Stimulated activated CD8-positive, alpha-beta memory T cell treated with anti-CD3 and anti-CD28 coated beads, Interleukin-7, amount 100 ng/mL, for 4 hours (primary cell): ENCODE measurements at regions not wholly inside any gene's neighbourhood (a gene's known extent, or its start where the extent isn't known, plus 50 kb on each side); places are given as distances from the start of the nearest gene placed in this dataset.
"Not testable (repeated sequence)": the region's sequence is repeated elsewhere in the genome, so short reads cannot be mapped to it uniquely, and the experiment has no call there.

Experiments used
- DNase-seq, 2 donors: peaks; one replicate each; pipeline ENCODE4 v3.0.0-alpha.2; 2020; ENCODE audit warnings: low read depth in 2 of 2

DNA sequence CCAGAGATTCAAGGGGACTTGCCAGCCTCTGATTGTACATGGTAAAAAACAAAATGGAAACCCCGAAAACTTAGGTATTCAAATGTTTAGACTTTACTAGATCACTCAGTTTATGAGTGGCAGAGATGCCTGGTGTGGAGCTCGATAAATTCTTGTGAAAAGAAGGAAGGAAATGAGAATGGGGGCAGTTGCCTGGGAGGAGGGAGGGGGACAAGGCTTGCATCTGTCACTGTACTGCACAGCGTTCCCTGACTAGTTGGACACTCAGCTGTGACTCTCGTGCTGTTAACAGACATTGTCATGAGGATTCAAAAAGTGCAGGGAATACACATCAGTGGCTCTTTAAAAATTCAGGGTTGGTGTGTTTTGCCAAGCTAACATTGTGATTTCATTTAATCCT is 232.9 kb downstream of the ZIC5 start:
- DNase-seq: no peak

DNA sequence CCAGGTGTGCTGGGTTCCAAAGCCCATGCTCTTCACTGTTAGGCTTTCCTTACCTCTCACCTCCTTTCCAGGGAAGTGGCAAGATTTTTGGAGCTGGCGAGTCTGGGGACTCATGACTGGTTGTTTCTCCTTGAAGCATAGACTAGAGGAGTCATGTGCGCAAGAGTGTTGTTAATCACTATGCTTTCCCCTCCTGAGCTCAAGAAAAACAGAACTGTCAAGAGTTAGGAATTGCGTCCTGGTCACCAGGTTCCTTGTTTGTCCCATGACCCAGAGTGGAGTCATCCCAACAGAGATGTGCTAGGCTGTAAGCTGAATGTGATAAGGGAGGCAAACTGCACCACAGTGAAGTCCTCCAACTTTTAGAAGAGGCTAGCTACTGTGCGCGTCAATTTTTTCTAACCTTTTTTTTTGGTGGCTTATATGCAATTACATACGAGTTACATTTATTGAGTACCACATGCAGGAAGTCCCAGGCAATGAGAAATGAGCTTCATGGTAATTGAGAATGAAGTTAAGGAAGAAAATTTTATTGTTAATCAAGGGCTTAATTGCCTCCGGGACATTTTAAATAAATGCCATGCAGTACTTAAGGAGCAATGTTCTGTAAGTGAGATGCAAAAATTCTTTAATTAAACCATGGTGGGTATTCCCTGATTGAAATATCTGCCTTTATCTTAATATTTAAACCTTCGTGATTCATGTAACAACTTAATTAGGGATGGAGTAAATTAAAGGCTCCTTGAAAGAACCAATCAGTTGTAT is 233.9 kb downstream of the ZIC5 start:
- DNase-seq: no peak

DNA sequence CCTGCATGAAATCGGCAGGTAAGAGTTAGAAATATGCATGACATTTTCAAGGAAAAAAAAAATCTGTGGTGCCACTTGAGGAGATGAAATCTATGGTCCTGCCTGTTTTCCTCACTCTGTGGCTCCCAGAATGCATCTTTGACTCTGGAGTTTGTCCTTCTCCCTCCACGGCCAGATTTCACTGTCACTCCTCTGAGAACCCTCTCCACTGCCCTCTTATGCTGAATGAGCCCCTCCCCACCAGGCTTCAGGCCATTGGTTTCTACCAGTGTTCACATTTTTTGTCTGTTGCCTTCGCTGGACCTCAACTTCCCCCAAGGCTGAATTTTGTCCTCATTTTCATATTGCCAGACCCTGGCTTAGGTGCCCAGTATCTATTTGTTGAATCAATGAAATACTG is 235.0 kb downstream of the ZIC5 start:
- no peak for DNase-seq

DNA sequence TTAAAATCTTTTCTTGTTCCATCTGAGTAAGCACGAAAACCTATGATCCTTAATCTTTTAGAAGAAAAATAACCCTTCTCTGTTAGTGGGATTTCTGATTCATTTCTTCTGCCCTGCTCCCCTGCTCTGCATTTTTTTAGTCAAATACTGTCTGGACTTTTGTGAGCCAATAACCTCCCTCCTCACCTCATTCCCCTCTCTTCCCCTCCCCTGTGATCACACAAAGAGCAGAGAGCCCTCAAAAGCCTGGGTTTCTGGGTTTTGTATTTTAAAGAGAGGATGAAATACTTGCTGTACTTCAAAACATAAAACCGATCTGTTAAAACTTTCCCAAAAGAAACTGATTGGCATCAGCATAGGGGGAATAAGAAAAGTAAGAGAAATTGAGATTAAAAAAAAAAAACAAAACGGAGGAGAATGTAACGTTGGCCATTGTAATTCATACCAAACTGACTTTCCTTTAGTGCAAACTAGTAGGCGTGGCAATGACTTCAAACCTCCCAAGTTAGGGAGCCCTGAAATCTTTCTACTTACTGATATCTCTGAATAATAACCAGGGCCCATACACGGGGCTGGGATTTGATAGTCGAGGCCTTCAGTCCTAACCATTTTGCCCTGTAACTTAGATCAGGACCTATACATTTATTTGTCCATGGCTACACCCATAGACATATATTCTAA is 232.9 kb downstream of the TM9SF2 start:
- DNase-seq: no peak

DNA sequence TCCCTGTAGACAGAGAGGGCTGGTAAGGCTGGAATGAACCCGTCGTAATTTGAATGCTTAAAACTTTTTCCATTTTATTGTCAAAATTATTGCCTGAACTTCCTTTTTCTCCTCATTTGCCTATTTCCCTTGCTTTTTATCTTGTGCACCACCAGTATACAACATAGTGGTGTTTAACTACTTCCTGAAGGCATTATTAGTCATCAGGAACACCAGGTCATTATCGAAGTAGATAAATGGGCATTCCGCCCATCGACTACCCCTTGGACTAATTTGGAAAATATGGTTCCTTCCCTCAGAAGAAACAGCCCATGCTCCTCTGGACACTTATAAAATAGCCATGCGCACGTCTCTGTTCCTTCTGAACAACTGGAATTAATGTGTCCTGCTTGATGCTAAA is 232.1 kb downstream of the TM9SF2 start:
- DNase-seq: no peak

DNA sequence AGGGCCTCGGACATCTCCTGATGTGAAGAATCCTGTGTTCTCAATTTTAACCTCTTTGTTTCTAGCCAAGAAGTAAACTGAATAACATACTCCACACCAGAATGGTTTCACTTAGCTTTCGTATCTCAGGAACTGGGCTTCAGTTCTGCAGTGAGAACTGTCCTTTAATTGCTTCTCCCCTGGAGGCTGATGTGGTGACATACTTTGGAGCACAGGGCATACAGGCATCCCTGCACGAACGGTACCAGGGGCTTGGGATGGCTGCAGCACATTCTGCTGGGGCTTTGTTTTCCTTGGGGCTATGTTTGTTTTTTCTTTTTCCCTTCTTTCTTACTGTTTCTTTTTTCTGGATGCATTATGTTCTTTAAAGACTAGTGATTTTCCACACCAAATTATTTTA is 230.5 kb downstream of the TM9SF2 start:
- no peak for DNase-seq

DNA sequence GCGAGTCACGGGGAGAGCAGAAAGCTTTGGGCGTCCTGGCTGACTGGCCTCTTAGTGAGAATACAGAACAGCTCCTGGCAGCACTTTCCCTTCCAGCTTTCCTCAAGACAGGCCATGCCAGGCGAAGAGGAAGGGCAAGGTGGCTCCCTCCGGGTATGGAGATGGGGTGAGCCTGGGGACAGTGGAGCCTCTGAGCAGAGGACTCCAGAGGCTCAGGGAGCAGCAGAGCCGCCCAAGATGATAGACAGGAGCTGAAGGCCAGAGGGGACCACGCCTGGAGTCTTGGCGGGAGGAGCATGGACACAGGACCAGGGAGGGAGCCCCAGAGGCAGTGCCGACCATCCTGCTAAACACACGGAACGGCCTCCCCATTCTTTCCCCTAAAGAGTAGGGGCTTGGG is 229.1 kb downstream of the TM9SF2 start:
- DNase-seq: no peak

DNA sequence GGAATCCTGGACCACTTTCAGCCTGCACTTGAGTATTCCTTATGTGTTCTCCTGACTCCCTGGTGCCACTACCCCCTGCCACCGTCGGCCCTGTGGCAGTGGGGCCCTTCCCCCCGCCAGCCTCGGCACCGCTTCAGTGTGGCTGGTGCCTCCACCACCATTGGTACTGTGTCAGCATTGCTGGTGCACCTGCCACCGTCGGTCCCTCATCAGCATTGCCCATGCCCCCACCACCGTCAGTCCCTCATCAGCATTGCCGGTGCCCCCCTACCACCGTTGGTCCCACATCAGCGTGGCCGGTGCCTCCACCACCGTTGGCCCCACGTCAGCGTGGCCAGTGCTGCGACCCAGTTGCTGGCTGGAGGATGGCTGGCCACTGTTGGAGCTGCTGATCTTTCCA is 228.5 kb downstream of the TM9SF2 start:
- DNase-seq: no peak

DNA sequence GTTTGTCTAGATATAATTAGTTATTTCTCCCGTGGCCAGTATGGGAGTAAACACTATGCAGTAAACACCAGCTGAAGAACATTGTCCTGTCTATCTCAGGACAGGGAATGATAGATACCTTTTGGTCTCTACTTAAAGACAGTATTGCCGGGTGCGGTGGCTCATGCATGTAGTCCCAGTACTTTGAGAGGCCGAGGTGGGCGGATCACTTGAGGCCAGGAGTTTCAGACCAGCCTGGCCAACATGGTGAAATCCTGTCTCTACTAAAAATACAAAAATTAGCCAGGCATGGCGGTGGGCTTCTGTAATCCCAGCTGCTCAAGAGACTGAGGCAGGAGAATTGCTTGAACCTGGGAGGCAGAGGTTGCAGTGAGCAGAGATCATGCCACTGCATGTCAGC is 226.4 kb downstream of the TM9SF2 start:
- not testable (repeated sequence) for DNase-seq

DNA sequence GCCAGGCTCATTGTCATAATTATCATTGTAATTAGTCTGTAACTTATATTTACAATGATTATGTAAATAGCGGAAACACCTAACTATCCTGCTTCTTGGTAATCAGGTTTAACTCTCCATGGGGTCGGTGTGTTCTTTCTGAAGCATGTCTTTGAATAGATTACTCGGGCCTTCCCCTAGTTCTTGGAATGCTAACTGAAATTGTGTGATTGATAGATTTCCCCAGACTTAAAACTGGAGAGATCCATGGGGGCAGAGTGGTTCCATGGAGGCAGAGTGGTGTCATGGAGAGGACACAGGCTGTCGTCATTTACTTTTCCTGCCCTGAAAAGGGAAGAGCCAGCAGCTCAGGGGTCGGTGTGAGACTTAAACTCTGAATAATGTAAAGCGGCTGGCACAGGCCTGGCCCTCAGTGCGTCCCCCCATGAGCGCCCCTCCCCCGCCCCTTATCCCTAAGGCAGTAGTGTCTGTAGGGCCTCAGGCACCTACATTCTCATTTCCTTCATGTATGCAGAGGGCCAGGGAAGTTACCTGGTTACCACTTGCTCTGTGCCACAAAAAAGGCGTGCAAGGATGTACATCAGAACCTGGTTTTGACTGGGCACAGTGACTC is 225.1 kb downstream of the TM9SF2 start:
- DNase-seq: no peak

DNA sequence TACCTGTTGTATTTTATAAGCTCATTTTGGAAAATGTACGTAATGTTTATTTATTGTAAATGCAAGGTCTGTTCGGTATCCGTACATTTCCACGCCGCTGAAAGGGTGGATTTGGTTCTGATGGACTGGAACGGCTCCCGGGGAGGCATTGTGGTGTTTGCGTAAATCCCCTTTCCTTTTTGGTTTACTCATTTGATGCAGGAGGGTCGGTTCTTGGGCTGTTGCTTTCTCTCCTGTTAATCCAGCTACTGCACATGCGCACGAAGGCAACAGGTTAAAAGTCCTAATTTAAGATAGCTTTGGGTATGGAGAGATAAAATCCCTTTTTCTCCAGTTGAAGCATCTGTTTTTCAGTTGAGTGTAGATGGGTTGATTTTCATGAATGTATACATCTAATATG is 224.4 kb downstream of the TM9SF2 start:
- DNase-seq: no peak

DNA sequence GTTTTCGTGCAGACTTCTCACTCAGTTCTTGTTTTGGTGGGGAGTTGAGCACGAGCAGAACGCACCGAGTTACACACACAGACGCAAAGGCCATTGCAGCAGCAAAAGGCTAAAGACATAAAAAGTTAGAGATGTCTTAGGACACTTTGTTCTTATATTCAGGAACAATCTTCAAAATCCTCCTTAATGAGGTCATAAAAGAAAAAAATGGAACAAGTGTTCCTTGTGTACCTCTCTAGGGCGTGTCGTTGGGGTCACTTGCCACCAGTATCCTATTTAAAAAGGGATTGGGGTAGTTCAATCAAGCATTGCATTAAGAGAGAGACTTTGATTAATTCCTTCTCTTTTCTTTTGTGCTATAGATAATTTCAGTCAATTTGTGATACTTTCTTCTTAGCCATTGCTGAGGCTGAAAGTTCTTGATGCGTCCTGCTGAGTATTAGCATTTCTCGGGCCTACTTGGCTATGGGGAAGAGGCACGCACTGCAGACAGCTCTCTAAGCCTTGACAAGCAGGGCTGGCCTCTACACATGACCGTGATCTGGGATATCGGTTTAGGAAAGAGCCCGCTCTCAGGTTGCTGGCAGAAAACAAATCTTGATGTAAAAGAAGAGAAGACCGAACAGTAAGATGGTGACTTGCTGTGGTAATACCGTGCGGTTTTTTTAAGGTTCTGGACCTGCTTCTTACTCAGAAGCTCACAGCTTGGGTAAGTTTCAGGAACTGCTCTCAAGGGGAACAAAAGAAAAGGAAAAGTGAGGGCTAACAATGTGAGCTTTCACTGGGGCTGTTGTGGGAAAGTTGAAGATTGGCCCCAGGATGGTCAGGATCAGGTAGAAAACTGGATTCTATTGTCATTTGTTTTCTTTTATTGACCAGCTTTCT is 223.6 kb downstream of the TM9SF2 start:
- DNase-seq: no peak

DNA sequence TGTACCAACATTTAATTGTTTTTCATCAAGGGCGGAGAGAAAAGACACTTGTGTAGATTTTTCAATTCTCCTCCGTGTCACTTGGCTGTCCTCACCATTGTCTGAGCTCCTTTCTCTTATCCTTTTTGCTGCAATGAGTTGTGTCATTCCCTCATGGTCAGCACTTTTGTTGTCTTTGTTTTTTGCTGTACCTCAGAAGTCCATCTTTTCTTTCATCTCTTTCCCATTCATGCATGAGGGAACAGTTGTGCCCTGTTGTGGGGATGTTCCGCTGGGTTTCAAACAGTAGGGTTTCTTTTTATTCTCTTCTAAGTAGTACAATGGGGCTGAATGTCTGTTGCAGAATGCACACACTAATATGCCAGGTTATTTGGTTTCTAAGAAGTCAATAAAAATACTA is 222.6 kb downstream of the TM9SF2 start:
- no peak for DNase-seq

DNA sequence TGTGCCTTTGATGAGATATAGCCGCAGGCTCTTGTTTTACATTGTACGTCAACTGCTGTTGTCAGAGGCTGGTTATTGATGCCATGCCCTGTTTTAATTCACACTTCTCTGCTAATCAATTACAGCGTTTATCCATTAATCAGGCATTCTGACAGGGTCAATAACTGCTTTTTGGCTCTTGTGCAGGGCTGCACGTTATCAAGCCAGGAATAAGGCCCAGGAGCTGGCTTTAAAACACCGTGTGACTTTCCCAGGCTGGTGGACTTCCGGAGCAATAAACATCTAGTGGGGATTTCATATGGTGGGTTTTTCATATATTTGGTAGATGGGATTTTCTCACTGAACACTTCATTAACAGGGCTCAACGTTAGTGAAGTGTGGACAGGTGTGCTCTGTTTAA is 221.7 kb downstream of the TM9SF2 start:
- DNase-seq: no peak

DNA sequence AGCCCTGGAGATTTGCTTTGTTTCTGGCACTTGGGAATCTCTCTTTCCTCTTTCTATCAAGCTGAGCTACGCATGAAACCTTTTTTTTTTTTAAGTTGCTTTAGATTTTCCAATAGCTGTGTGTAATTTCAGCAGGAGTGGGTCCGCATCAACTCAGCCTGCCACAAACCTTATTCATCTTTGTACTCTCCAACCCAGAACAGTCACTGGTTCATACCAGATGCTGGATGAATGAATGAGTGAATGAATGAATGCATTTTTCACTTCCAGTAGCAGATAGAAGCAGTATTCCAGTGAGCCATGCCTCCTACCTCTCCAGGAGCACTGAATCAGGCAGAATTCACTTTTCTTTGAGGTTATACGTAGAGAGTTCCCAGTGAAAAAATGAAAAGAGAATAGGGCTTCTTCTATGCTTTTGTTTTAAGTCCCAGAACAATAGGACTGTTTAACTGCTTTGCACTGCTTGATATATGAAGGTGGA is 221.1 kb downstream of the TM9SF2 start:
- no peak for DNase-seq

DNA sequence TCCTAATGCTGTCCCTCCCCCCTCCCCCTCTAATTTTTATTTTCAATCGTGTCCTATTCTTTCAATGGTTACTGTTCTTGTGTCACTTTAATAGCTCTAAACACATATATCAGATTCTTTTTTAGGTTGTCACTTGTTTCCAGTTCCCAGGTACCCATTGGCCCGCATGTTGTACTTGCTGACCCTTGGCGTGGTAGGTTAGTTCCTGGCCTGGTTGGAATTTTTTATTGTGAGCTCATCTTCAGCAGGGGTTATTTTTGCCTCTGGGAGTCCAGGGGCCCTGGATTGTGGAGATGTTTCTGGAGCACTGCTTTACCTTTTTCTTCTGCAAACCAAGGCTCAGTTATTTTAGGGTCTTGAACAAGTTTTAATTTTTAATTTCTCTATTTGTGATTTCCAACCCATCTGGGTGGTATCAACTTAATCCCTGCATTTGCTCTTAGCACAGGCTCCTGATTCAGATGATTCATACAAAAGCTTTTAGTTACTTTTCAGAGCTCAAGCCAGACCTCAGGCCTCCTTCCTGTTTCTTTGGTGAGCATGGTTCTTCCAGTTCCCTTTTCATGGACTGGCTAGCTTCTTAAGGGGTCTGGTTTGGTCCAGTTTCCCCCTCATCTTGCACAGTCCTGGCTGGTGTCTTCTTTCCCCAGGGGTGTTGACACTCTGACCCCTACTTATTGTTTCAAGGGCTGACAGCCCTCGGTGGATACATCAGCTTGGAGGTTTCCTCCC is 220.5 kb downstream of the TM9SF2 start:
- DNase-seq: no peak

DNA sequence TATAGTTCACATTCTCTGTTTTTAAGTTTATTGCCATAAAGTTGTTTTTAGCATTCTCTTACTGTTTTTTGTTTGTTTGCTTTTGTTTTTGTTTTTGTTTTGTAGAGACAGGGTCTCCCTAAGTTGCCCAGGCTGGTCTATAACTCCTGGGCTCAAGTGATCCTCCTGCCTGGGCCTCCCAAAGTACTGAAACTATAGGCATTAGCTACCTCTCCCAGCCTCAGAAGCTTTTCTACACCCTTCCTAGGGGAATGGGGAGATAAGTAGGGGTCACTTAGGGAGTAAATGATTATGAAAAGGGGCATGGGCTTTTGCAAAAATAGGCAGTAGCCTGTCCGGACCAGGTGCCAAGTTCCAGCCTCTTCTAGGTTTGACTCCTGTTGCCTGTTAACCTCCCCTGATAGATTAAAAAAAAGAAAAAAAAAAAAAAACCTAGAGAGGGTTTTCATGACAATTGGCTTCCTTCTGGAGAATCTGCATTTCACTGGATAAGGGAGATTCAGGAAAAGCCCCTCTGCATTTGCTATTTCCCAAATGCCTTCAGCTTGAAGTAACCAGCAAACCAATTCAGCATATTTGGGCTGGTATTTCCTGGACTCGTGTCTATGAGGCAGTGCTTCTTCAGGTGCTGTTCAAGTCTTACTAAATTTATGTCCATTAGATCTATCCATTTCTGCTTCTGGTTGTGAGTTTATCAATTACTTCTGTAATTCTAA is 216.8 kb downstream of the TM9SF2 start:
- no peak for DNase-seq

DNA sequence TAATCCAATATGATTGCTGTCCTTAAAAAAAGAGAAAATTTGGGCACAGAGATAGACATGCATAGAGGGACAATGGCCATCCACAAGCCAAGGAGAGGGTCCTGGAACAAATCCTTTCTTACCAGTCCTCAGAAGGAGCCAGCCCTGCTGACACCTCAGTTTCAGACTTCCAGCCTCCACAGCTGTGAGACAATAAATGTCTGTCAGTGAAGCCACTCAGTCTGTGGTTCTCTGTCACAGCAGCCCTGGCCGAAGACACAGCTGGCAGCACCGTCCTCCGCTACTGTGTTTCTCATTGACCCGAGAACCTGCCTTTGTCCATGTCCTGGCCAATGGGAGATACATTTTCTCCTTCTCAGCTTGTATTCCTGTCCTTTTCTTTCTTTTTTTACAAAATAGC is 207.9 kb downstream of the TM9SF2 start:
- DNase-seq: no peak

DNA sequence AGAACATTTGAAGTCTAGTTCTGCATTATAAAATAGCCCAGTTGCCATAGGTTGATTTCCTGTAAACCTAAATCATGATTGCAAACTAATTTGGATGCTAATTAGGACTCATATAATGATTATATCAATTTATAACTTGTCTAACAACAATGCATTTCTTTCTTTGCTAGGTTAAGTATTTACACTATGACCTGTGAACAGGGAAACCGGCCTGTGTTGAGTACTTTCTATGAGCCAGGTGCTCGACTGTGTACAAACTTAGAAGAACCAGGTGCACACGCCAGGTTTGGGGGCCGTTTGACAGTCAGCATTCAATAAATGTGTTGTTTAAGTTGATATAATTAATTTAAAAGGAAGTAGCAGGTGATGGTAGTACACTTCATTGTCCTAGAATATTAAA is 203.1 kb downstream of the TM9SF2 start:
- no peak for DNase-seq

DNA sequence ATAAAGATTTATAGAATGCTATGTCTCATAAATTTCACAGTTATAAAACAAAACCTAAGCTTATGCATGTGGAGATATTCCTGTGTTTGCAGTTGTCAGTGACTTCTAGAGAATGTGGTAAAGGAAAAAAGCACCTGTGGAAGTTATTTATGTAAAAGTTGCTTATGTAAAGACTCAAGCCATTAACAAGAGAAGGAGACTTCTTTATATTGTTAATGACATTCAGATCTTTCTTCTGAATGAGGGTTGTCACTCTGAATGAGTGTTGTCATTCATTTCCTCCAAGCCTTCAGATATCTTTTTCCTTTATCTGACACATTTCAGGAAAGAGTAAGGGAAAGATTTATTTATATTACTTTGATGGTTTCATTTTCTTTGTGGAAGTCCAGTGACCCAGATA is 202.6 kb downstream of the TM9SF2 start:
- no peak for DNase-seq
